ENCODE measurements at regions not wholly inside any gene's neighbourhood (a gene's known extent, or its start where the extent isn't known, plus 50 kb on each side); places are given as distances from the start of the nearest gene placed in this dataset.
A peak's percentile ranks its signal among the peaks of the same experiment; 100 is the strongest.

DNA sequence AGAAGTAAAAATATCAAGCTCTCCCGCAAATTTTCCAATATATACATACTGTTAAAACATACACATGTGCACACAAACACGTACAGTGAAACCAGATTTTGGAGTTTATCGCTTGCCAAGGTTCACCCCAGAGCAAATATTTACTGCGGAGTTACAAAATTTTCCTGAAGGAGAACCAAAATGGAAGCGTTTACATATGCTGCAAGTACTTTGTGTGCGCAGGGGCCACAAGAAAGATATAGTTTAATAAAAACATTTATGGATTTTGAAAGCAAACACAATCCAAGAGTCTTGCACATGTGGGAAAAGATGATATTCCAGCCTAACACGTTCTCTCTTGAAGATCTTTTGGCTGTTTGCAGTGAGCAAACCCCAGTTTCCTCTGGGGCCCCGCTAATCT, 301.3 kb upstream of the NFE2L3 start:
- no peaks in the 10 kb centered on the region for H3K36me3 ChIP-seq

GRCh38 chr7:25851332-25852210, 300.4 kb upstream of the NFE2L3 start:
- Histone ChIP-seq H3K9me3 (ENCODE audit: severe bottlenecking) (no peaks in the 10 kb centered on the region), H3K36me3 (no peaks in the 10 kb centered on the region), H3K27me3 (ENCODE audit: insufficient read depth, low read depth, severe bottlenecking) (no peaks in the 10 kb centered on the region), H3K27ac (peak overlapping the region; percentile 28), H3K4me3 (ENCODE audit: low read depth, low read length) (peak overlapping the region; percentile 47)
- peak; percentile 85 for DNase-seq
- TF ChIP-seq CTCF (IDR thresholded peaks at IDR 0.05; ENCODE audit: low read depth, low read length) = peak; percentile 81

More for the DNA sequence above, 301.3 kb upstream of the NFE2L3 start:
- Histone ChIP-seq H3K27ac (no peak overlapping the region), H3K9me3 (ENCODE audit: severe bottlenecking) (no peaks in the 10 kb centered on the region), H3K27me3 (ENCODE audit: insufficient read depth, low read depth, severe bottlenecking) (no peaks in the 10 kb centered on the region), H3K4me3 (ENCODE audit: low read depth, low read length) (no peak overlapping the region)
- TF ChIP-seq CTCF (IDR thresholded peaks at IDR 0.05; ENCODE audit: low read depth, low read length) = no peak
- no peak for DNase-seq

DNA sequence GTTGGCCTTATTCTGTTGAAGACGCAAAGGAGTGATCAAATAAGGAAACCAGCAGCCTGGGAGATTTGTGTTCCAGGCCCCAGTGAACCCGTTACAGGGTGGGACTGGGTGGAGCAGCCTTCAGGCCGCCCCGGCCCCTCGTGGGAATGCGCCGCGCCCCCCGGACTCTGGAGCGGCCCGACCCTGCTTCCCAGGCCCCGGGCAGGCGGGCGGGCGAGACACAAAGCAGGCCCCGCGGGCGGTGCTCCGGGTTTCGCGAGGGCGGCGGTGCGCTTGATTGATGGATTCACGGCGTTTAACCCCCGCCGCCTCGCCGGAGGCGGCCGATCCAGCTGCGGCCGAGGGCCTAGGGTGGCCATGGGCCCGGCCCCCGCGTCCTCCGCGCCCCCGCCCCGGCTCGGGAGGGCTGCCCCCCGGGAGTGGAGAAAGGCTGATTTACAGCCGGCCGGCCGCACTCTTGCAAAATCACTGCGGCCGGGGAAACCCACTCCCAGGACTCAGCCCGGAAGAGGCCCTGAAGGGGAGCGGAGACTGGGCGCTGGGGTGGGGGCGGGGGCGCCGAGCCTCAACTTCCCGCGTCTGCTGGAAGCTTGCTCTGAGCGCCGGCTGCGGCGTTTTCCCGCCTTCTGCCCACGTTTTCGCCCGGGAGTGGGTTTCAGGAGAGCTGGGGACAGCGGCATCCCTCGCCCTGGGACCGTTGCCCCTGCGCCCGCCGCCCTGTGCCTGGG, 299.6 kb upstream of the NFE2L3 start:
- H3K4me3 ChIP-seq (ENCODE audit: low read depth, low read length) = peak overlapping the region; percentile 47
- H3K36me3 ChIP-seq = no peaks in the 10 kb centered on the region
- H3K9me3 ChIP-seq (ENCODE audit: severe bottlenecking) = no peaks in the 10 kb centered on the region
- no peak for TF ChIP-seq CTCF (IDR thresholded peaks at IDR 0.05; ENCODE audit: low read depth, low read length)
- no peaks in the 10 kb centered on the region for H3K27me3 ChIP-seq (ENCODE audit: insufficient read depth, low read depth, severe bottlenecking)
- H3K27ac ChIP-seq = peak overlapping the region; percentile 28
- DNase-seq = peak; percentile 41

DNA sequence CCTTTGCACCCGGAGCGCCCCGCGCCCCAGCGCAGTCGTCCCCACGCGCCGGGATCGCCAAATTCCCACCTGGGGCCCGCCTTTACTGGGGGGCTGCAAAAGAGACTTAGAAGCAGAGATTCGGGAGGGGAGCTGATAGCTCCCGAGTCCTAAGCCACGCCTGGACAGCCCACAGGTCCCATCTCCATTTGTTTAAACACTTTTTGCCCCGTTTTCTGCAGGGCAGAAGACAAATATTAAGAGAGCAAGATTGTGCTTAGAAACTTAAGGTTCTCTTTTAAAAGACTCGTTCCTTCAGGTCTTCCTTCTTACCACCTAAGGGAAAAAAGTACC, 299.1 kb upstream of the NFE2L3 start:
- Histone ChIP-seq H3K9me3 (ENCODE audit: severe bottlenecking) (no peaks in the 10 kb centered on the region), H3K4me3 (ENCODE audit: low read depth, low read length) (no peak overlapping the region), H3K27me3 (ENCODE audit: insufficient read depth, low read depth, severe bottlenecking) (no peaks in the 10 kb centered on the region), H3K27ac (no peak overlapping the region), H3K36me3 (no peaks in the 10 kb centered on the region)
- DNase-seq = no peak
- no peak for TF ChIP-seq CTCF (IDR thresholded peaks at IDR 0.05; ENCODE audit: low read depth, low read length)

GRCh38 chr7:25853314-25853713, 298.7 kb upstream of the NFE2L3 start:
- DNase-seq = no peak
- no peak for TF ChIP-seq CTCF (IDR thresholded peaks at IDR 0.05; ENCODE audit: low read depth, low read length)
- no peaks in the 10 kb centered on the region for H3K36me3 ChIP-seq
- H3K27me3 ChIP-seq (ENCODE audit: insufficient read depth, low read depth, severe bottlenecking) = no peaks in the 10 kb centered on the region
- H3K27ac ChIP-seq = no peak overlapping the region
- H3K4me3 ChIP-seq (ENCODE audit: low read depth, low read length) = no peak overlapping the region
- H3K9me3 ChIP-seq (ENCODE audit: severe bottlenecking) = no peaks in the 10 kb centered on the region

All from WERI-Rb-1 (cell line).